HEK293T (cell line): ENCODE measurements at regions not wholly inside any gene's neighbourhood (a gene's known extent, or its start where the extent isn't known, plus 50 kb on each side); places are given as distances from the start of the nearest gene placed in this dataset.

ENCODE experiments used
- ARNT ChIP-seq: fragments of 450-650 bp; IDR thresholded peaks from 2 replicates; pipeline ENCODE4 v1.6.1; 2017; ENCODE audit warnings: mild to moderate bottlenecking
- BHLHE40 ChIP-seq: fragments of 450-650 bp; IDR thresholded peaks from 2 replicates; pipeline ENCODE4 v1.6.1; 2016; ENCODE audit warnings: mild to moderate bottlenecking, moderate library complexity, borderline replicate concordance
- ELF4 ChIP-seq: fragments of 450-650 bp; IDR thresholded peaks from 2 replicates; pipeline ENCODE4 v1.6.1; 2017; ENCODE audit warnings: antibody characterized with exemption
- FOXM1 ChIP-seq: fragments of 450-650 bp; IDR thresholded peaks from 2 replicates; pipeline ENCODE4 v1.6.1; 2017; ENCODE audit warnings: mild to moderate bottlenecking, borderline replicate concordance
- HDGF ChIP-seq: fragments of 450-650 bp; IDR thresholded peaks from 2 replicates; pipeline ENCODE4 v1.6.1; 2017; ENCODE audit warnings: antibody characterized with exemption, borderline replicate concordance
- L3MBTL2 ChIP-seq: fragments of 450-650 bp; conservative IDR thresholded peaks from 2 replicates; pipeline ENCODE4 v1.6.1; 2016; ENCODE audit warnings: mild to moderate bottlenecking
- LEF1 ChIP-seq: fragments of 450-650 bp; IDR thresholded peaks from 2 replicates; pipeline ENCODE4 v1.6.1; 2017; ENCODE audit warnings: mild to moderate bottlenecking, borderline replicate concordance
- NFRKB ChIP-seq: fragments of 450-650 bp; IDR thresholded peaks from 2 replicates; pipeline ENCODE4 v1.6.1; 2016; ENCODE audit warnings: mild to moderate bottlenecking, moderate library complexity
- PKNOX1 ChIP-seq: fragments of 450-650 bp; IDR thresholded peaks from 2 replicates; pipeline ENCODE4 v1.6.1; 2016
- SP1 ChIP-seq: fragments of 450-650 bp; IDR thresholded peaks from 2 replicates; pipeline ENCODE4 v1.6.1; 2017
- SUZ12 ChIP-seq: fragments of 450-650 bp; IDR thresholded peaks from 2 replicates; pipeline ENCODE4 v1.6.1; 2016; ENCODE audit warnings: mild to moderate bottlenecking
- TARDBP ChIP-seq: fragments of 450-650 bp; IDR thresholded peaks from 2 replicates; pipeline ENCODE4 v1.6.1; 2016
- ZNF384 ChIP-seq: fragments of 450-650 bp; IDR thresholded peaks from 2 replicates; pipeline ENCODE4 v1.6.1; 2016

- TF ChIP-seq SP1 (no peak), TARDBP (no peak), BHLHE40 (no peak), HDGF (no peak), ELF4 (no peak), FOXM1 (no peak), SUZ12 (no peak), PKNOX1 (no peak), L3MBTL2 (no peak), ZNF384 (no peak), ARNT (no peak), LEF1 (no peak), NFRKB (no peak)
Measured at GRCh38 chr2:128779301-128780095, 460.8 kb upstream of the HS6ST1 start.
